A549 (cell line): ENCODE measurements at regions not wholly inside any gene's neighbourhood (a gene's known extent, or its start where the extent isn't known, plus 50 kb on each side); places are given as distances from the start of the nearest gene placed in this dataset.
"Not testable (repeated sequence)": the region's sequence is repeated elsewhere in the genome, so short reads cannot be mapped to it uniquely, and the experiment has no call there.

ENCODE experiments used
- ATAC-seq, 2 experiments: fragments of 200-7000 bp in 1 of 2; fragments of >200 bp in 1 of 2; cut with Nextera tagmentation in 1 of 2; cut with Tn5 transposase in 1 of 2; 3 replicates each; pipeline versions ENCODE4 v1.8.0 to v1.9.1; 2018 to 2020; ENCODE audit warnings: mild to moderate bottlenecking in 1 of 2, moderate library complexity in 1 of 2
- CTCF ChIA-PET: fragments of 300-600 bp; sonication (Branson Sonifier 250); formaldehyde crosslinking; extraction: SDS; loops from one replicate; lab custom pipeline; 2021; ENCODE audit warnings: antibody characterized with exemption, inconsistent platforms; lab: Yijun Ruan, JAX
- POLR2A ChIA-PET: fragments of 350-600 bp; formaldehyde crosslinking; extraction: SDS; loops from one replicate; lab custom pipeline; 2021; ENCODE audit warnings: antibody characterized with exemption, inconsistent platforms; lab: Yijun Ruan, JAX
- DNase-seq, 2 experiments: peaks; one replicate each; pipeline versions ENCODE4 v3.0.0 to v3.0.0-alpha.2; 2011 to 2016; ENCODE audit warnings: low read depth in 1 of 2, low spot score in 1 of 2
- FAIRE-seq: peaks from 2 replicates; lab custom pipeline; 2011; peaks lifted over from hg19 to GRCh38; lab: Jason Lieb, UNC
- H3K27ac ChIP-seq, 2 experiments: fragments of >200 bp; sonication (Bioruptor Twin); formaldehyde crosslinking; 3 replicates each; pipeline ENCODE4 v1.5.1; 2016 to 2017
- H3K4me1 ChIP-seq: fragments of >200 bp; sonication (Bioruptor Twin); formaldehyde crosslinking; 3 replicates; pipeline ENCODE4 v1.6.1; 2016
- H3K4me2 ChIP-seq: fragments of >200 bp; sonication (Bioruptor Twin); formaldehyde crosslinking; 3 replicates; pipeline ENCODE4 v1.6.1; 2016
- H3K4me3 ChIP-seq: fragments of >200 bp; sonication (Bioruptor Twin); formaldehyde crosslinking; 3 replicates; pipeline ENCODE4 v1.5.1; 2016
- H3K9me3 ChIP-seq: fragments of >200 bp; sonication (Bioruptor Twin); formaldehyde crosslinking; 3 replicates; pipeline ENCODE4 v1.6.1; 2016
- CEBPB ChIP-seq, 2 experiments: fragments of >200 bp in 1 of 2; sonication (Bioruptor Twin) in 1 of 2; formaldehyde crosslinking in 1 of 2; IDR thresholded peaks; 2 replicates each; pipeline ENCODE4 v1.6.1; 2012 to 2016
- CHD2 ChIP-seq: fragments of 150-350 bp; IDR thresholded peaks from 2 replicates; pipeline ENCODE4 v1.6.1; 2014; ENCODE audit warnings: low read length; ENCODE audit not compliant: partially characterized antibody
- CHD4 ChIP-seq: fragments of 200-600 bp; sonication (generic); IDR thresholded peaks from 2 replicates; pipeline ENCODE4 v1.6.1; 2016; ENCODE audit warnings: antibody characterized with exemption, mild to moderate bottlenecking, borderline replicate concordance
- CTCF ChIP-seq: fragments of >200 bp; sonication (Bioruptor Twin); formaldehyde crosslinking; IDR thresholded peaks from 3 replicates; pipeline ENCODE4 v1.5.1; 2016
- EHF ChIP-seq: fragments of 250-450 bp; sonication (Bioruptor Pico); IDR thresholded peaks from 2 replicates; pipeline ENCODE4 v1.5.0; 2020; ENCODE audit warnings: mild to moderate bottlenecking
- HMGXB4 ChIP-seq: fragments of 250-450 bp; sonication (Bioruptor Pico); IDR thresholded peaks from 2 replicates; pipeline ENCODE4 v1.5.0; 2021; ENCODE audit warnings: mild to moderate bottlenecking, moderate library complexity, borderline replicate concordance
- HOXB5 ChIP-seq: fragments of 250-450 bp; sonication (Bioruptor Pico); IDR thresholded peaks from 2 replicates; pipeline ENCODE4 v1.5.0; 2020; ENCODE audit warnings: mild to moderate bottlenecking, moderate library complexity
- MAX ChIP-seq: IDR thresholded peaks from 2 replicates; pipeline ENCODE4 v1.6.1; 2012
- MAZ ChIP-seq: fragments of 150-350 bp; IDR thresholded peaks from 2 replicates; pipeline ENCODE4 v1.6.1; 2014; ENCODE audit warnings: antibody characterized with exemption, low read depth, low read length, borderline replicate concordance
- MYC ChIP-seq: IDR thresholded peaks from 2 replicates; pipeline ENCODE4 v1.6.1; 2012; ENCODE audit warnings: mild to moderate bottlenecking, inconsistent platforms, low read length, improper control_type of control experiment, borderline replicate concordance
- NR3C1 ChIP-seq: fragments of >200 bp; sonication (Bioruptor Twin); formaldehyde crosslinking; IDR thresholded peaks from 3 replicates; pipeline ENCODE4 v1.6.1; 2017
- PBX3 ChIP-seq: IDR thresholded peaks from 2 replicates; pipeline ENCODE4 v1.6.1; 2012
- PHF8 ChIP-seq: fragments of 200-600 bp; sonication (generic); IDR thresholded peaks from 2 replicates; pipeline ENCODE4 v1.6.1; 2016; ENCODE audit warnings: low read depth, mild to moderate bottlenecking, antibody characterized with exemption, moderate library complexity, borderline replicate concordance
- POLR2AphosphoS2 ChIP-seq: conservative IDR thresholded peaks from 2 replicates; pipeline ENCODE4 v1.6.1; 2012; ENCODE audit warnings: low read length, improper control_type of control experiment, inconsistent platforms
- SMC3 ChIP-seq: fragments of >200 bp; sonication (Bioruptor Twin); formaldehyde crosslinking; IDR thresholded peaks from 3 replicates; pipeline ENCODE4 v1.6.1; 2018; ENCODE audit warnings: inconsistent platforms
- TP53 ChIP-seq: fragments of 250-450 bp; sonication (Bioruptor Pico); IDR thresholded peaks from 2 replicates; pipeline ENCODE4 v1.5.0; 2021; ENCODE audit warnings: mild to moderate bottlenecking, moderate library complexity
- ZC3H11A ChIP-seq: fragments of 450-650 bp; IDR thresholded peaks from 2 replicates; pipeline ENCODE4 v1.6.1; 2014; ENCODE audit warnings: antibody characterized with exemption, mild to moderate bottlenecking
- ZFP36 ChIP-seq: fragments of 450-650 bp; IDR thresholded peaks from 2 replicates; pipeline ENCODE4 v1.6.1; 2014; ENCODE audit warnings: borderline replicate concordance; ENCODE audit not compliant: partially characterized antibody
- WGBS: methylation state at CpG from one replicate; pipeline ENCODE4 v1.1.6; 2017; ENCODE audit errors: missing lambda C conversion rate; 5-methylcytosine and 5-hydroxymethylcytosine counted together

GRCh38 chr10:121268863-121269432, 329.3 kb downstream of the FGFR2 start:
- CTCF ChIA-PET: no interaction called here
- TF ChIP-seq MYC: no peak
- TF ChIP-seq SMC3: no peak
- TF ChIP-seq CHD4: no peak
- TF ChIP-seq CTCF: no peak
- WGBS: 3% methylated on average over 4 of the region's 4 CpGs
- Histone ChIP-seq H3K4me1 (no peaks in the 10 kb centered on the region), H3K4me2 (no peak overlapping the region), H3K9me3 (no peaks in the 10 kb centered on the region), H3K27ac (no peak overlapping the region), H3K4me3 (no peak overlapping the region)
- POLR2A ChIA-PET: interaction anchor here (0.6 kb wide), 1 partner anchor 443 kb away, joined by 4 read pairs; no protein-coding TSS in a partner anchor
- ATAC-seq: no peak
- DNase-seq: no peak
- FAIRE-seq: no peak

GRCh38 chr10:121270906-121271305, 327.3 kb downstream of the FGFR2 start:
- H3K4me3 ChIP-seq: no peak overlapping the region
- FAIRE-seq (no peak), ATAC-seq (no peak), DNase-seq (no peak)
- no peak overlapping the region for H3K27ac ChIP-seq
- ChIA-PET POLR2A (no interaction called here), CTCF (no interaction called here)
- no peaks in the 10 kb centered on the region for H3K9me3 ChIP-seq
- H3K4me2 ChIP-seq: no peak overlapping the region
- TF ChIP-seq HOXB5 (CRISPR knock-in tag): no peak
- no peak for TF ChIP-seq TP53 (CRISPR knock-in tag)
- TF ChIP-seq ZC3H11A: no peak
- no peak for TF ChIP-seq POLR2AphosphoS2
- TF ChIP-seq CEBPB (IDR thresholded peaks at IDR 0.05): no peak
- WGBS: 29% methylated on average over 7 of the region's 7 CpGs
- H3K4me1 ChIP-seq: no peaks in the 10 kb centered on the region

- TF ChIP-seq HMGXB4 (CRISPR knock-in tag): no peak
- Histone ChIP-seq H3K4me1 (no peaks in the 10 kb centered on the region), H3K4me3 (no peak overlapping the region), H3K4me2 (no peak overlapping the region), H3K9me3 (no peaks in the 10 kb centered on the region), H3K27ac (no peak overlapping the region)
- no peak for DNase-seq
- FAIRE-seq: no peak
- 34% methylated on average over 7 of the region's 7 CpGs for WGBS
- ChIA-PET POLR2A (no interaction called here), CTCF (no interaction called here)
- no peak for ATAC-seq
These were observed 322.2 kb downstream of the FGFR2 start for GRCh38 chr10:121276046-121276445.

- Histone ChIP-seq H3K9me3 (no peaks in the 10 kb centered on the region), H3K4me1 (no peaks in the 10 kb centered on the region), H3K4me3 (no peak overlapping the region), H3K27ac (no peak overlapping the region), H3K4me2 (no peak overlapping the region)
- ChIA-PET POLR2A (no interaction called here), CTCF (no interaction called here)
- FAIRE-seq (no peak), ATAC-seq (no peak), DNase-seq (no peak)
- WGBS: 16% methylated on average over 4 of the region's 4 CpGs
- TF ChIP-seq CHD2 (no peak), NR3C1 (no peak), SMC3 (no peak), MAZ (no peak), PBX3 (no peak), ZFP36 (no peak), PHF8 (no peak), MAX (no peak), EHF (CRISPR knock-in tag) (no peak)
These were observed 321.4 kb downstream of the FGFR2 start for GRCh38 chr10:121276822-121277221.

- H3K4me3 ChIP-seq, FAIRE-seq, H3K9me3 ChIP-seq, H3K4me2 ChIP-seq, DNase-seq, ATAC-seq, POLR2A ChIA-PET, H3K4me1 ChIP-seq, H3K27ac ChIP-seq: not testable (repeated sequence)
- CTCF ChIA-PET: interaction anchor here (0.7 kb wide), 1 partner anchor 105 kb away, joined by 3 read pairs; no protein-coding TSS in a partner anchor
- WGBS: 68% methylated on average over 3 of the region's 3 CpGs
These were observed 319.9 kb downstream of the FGFR2 start for GRCh38 chr10:121278386-121278785.
